ENCODE measurements at regions not wholly inside any gene's neighbourhood (a gene's known extent, or its start where the extent isn't known, plus 50 kb on each side); places are given as distances from the start of the nearest gene placed in this dataset.
"Not testable (repeated sequence)": the region's sequence is repeated elsewhere in the genome, so short reads cannot be mapped to it uniquely, and the experiment has no call there.

GRCh38 chr19:30955112-30956104 is 393.8 kb downstream of the TSHZ3 start:
- intact Hi-C loops (cut with DNase I): no loop called here
- no peaks in the 10 kb centered on the region for H3K4me1 ChIP-seq
- no peak for DNase-seq
- no peak overlapping the region for H3K4me3 ChIP-seq
- H3K9me3 ChIP-seq: no peaks in the 10 kb centered on the region
- TF ChIP-seq CTCF (IDR thresholded peaks at IDR 0.05): no peak
- peaks cover 4% of the 10 kb centered on the region for H3K27me3 ChIP-seq
- ATAC-seq: no peak
- H3K27ac ChIP-seq: no peak overlapping the region
- H3K36me3 ChIP-seq: no peaks in the 10 kb centered on the region

GRCh38 chr19:30944276-30944932 is 404.8 kb downstream of the TSHZ3 start:
- H3K4me1 ChIP-seq; intact Hi-C loops (cut with DNase I): not testable (repeated sequence)

GRCh38 chr19:30943101-30943843 is 406.0 kb downstream of the TSHZ3 start:
- Histone ChIP-seq H3K36me3 (no peaks in the 10 kb centered on the region), H3K27ac (no peak overlapping the region), H3K4me1 (no peaks in the 10 kb centered on the region), H3K9me3 (no peaks in the 10 kb centered on the region), H3K27me3 (peaks cover 5% of the 10 kb centered on the region), H3K4me3 (no peak overlapping the region)
- intact Hi-C loops (cut with DNase I): no loop called here
- DNase-seq (no peak), ATAC-seq (no peak)
- TF ChIP-seq CTCF (IDR thresholded peaks at IDR 0.05): no peak

More at GRCh38 chr19:30944276-30944932, 404.8 kb downstream of the TSHZ3 start:
- not testable (repeated sequence) for H3K36me3 ChIP-seq, DNase-seq, H3K4me3 ChIP-seq, ATAC-seq, H3K27me3 ChIP-seq, H3K9me3 ChIP-seq, H3K27ac ChIP-seq

- Histone ChIP-seq H3K36me3 (no peaks in the 10 kb centered on the region), H3K9me3 (no peaks in the 10 kb centered on the region), H3K27ac (no peak overlapping the region), H3K4me1 (no peaks in the 10 kb centered on the region), H3K4me3 (no peak overlapping the region), H3K27me3 (peaks cover 5% of the 10 kb centered on the region)
- no peak for DNase-seq
- TF ChIP-seq CTCF (IDR thresholded peaks at IDR 0.05): no peak
- no peak for ATAC-seq
- intact Hi-C loops (cut with DNase I): no loop called here
Observed at GRCh38 chr19:30942636-30943035, 406.6 kb downstream of the TSHZ3 start.

- H3K27me3 ChIP-seq: peaks cover 5% of the 10 kb centered on the region
- H3K27ac ChIP-seq: no peak overlapping the region
- no peaks in the 10 kb centered on the region for H3K9me3 ChIP-seq
- ATAC-seq (no peak), DNase-seq (no peak)
- no peaks in the 10 kb centered on the region for H3K36me3 ChIP-seq
- no peaks in the 10 kb centered on the region for H3K4me1 ChIP-seq
- intact Hi-C loops (cut with DNase I): no loop called here
- no peak for TF ChIP-seq CTCF (IDR thresholded peaks at IDR 0.05)
- H3K4me3 ChIP-seq: no peak overlapping the region
Observed at GRCh38 chr19:30941591-30941990, 407.6 kb downstream of the TSHZ3 start.
